ENCODE measurements at regions not wholly inside any gene's neighbourhood (a gene's known extent, or its start where the extent isn't known, plus 50 kb on each side); places are given as distances from the start of the nearest gene placed in this dataset.

DNA sequence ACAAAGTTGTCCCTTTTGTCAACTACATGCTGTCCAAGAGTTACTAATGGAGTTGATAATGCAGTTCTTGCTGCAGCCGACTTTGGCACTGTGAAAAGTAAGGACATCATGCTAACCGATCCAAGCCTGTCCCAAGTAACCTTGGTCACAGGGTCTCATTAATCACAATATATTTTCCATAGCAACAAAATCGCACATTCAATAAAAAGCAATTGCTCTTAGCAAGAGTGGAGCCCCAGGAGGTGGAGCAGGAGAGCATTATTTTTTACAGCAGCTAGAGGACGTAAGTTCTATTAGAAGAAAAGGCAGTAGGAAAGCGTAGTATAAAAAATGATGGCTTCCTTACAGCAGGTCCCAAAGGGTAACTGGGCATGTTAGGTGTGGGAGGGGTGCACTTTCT, 570.3 kb downstream of the EBF1 start:
- Histone ChIP-seq H3K27me3 (ENCODE audit: control insufficient read depth, insufficient read depth, low read length, poor library complexity, severe bottlenecking) (no peaks in the 10 kb centered on the region), H3K4me1 (ENCODE audit: control insufficient read depth, insufficient read depth, low read length) (peaks cover 9% of the 10 kb centered on the region), H3K36me3 (ENCODE audit: control insufficient read depth, insufficient read depth, low read length) (no peaks in the 10 kb centered on the region), H3K4me3 (ENCODE audit: insufficient read depth, low read depth, low read length) (no peak overlapping the region), H3K27ac (ENCODE audit: insufficient read depth, low read depth, low read length, poor library complexity, severe bottlenecking) (no peak overlapping the region), H3K9me3 (ENCODE audit: control insufficient read depth, low read length) (no peaks in the 10 kb centered on the region)
- WGBS, 2 experiments: 86 to 96% methylated on average over 5 of the region's 5 CpGs

GRCh38 chr5:158525663-158526062, 574.1 kb downstream of the EBF1 start:
- Histone ChIP-seq H3K27me3 (ENCODE audit: control insufficient read depth, insufficient read depth, low read length, poor library complexity, severe bottlenecking) (no peaks in the 10 kb centered on the region), H3K4me3 (ENCODE audit: insufficient read depth, low read depth, low read length) (no peak overlapping the region), H3K4me1 (ENCODE audit: control insufficient read depth, insufficient read depth, low read length) (no peaks in the 10 kb centered on the region), H3K9me3 (ENCODE audit: control insufficient read depth, low read length) (no peaks in the 10 kb centered on the region), H3K36me3 (ENCODE audit: control insufficient read depth, insufficient read depth, low read length) (no peaks in the 10 kb centered on the region), H3K27ac (ENCODE audit: insufficient read depth, low read depth, low read length, poor library complexity, severe bottlenecking) (no peak overlapping the region)
- WGBS, 2 experiments: 96 to 98% methylated on average over 3 to 4 of the region's 4 CpGs

DNA sequence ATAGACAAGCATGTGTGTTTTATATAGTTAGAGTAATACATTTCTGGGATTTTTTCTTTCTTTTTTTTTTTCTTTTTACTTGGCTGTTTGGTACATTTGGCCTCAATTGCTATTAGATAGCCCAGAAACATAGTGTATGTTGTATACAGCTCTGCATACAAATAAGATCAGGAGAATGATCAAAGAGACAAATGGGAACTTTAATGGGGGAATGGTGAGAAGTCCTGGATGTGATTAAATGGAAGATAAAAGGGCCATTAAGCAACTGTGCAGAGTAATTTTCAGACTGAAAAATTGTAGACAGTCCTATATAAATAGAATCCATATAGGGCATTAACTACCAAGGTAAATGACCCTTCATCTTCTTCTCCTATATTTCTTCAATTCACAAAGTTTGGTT, 575.6 kb downstream of the EBF1 start:
- Histone ChIP-seq H3K4me3 (ENCODE audit: insufficient read depth, low read depth, low read length) (no peak overlapping the region), H3K27me3 (ENCODE audit: control insufficient read depth, insufficient read depth, low read length, poor library complexity, severe bottlenecking) (no peaks in the 10 kb centered on the region), H3K36me3 (ENCODE audit: control insufficient read depth, insufficient read depth, low read length) (no peaks in the 10 kb centered on the region), H3K9me3 (ENCODE audit: control insufficient read depth, low read length) (no peaks in the 10 kb centered on the region), H3K4me1 (ENCODE audit: control insufficient read depth, insufficient read depth, low read length) (no peaks in the 10 kb centered on the region), H3K27ac (ENCODE audit: insufficient read depth, low read depth, low read length, poor library complexity, severe bottlenecking) (no peak overlapping the region)

DNA sequence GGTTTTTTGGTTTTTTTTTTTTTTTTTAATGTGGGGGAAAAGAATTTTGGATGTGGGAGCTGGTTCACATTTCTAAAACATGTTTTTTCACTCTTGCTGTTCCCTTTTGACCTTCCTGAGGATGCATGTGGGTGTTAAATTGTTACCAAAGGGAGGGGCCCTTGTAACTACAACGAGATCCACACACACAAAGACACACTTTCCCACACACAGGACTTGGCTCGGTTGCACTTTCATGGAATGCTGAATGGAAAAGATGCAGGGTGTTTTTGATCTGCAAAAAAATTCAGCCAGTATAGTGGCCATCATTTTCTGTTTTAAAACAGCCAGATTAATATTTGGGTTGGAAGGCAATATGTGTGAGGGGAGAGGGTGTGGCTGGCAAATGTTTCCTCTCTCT, 576.9 kb downstream of the EBF1 start:
- Histone ChIP-seq H3K36me3 (ENCODE audit: control insufficient read depth, insufficient read depth, low read length) (no peaks in the 10 kb centered on the region), H3K4me1 (ENCODE audit: control insufficient read depth, insufficient read depth, low read length) (no peaks in the 10 kb centered on the region), H3K27me3 (ENCODE audit: control insufficient read depth, insufficient read depth, low read length, poor library complexity, severe bottlenecking) (no peaks in the 10 kb centered on the region), H3K9me3 (ENCODE audit: control insufficient read depth, low read length) (no peaks in the 10 kb centered on the region), H3K27ac (ENCODE audit: insufficient read depth, low read depth, low read length, poor library complexity, severe bottlenecking) (no peak overlapping the region), H3K4me3 (ENCODE audit: insufficient read depth, low read depth, low read length) (no peak overlapping the region)
- 71 to 100% methylated on average over 1 of the region's 2 CpGs for WGBS, 2 experiments

GRCh38 chr5:158521995-158522394, 577.7 kb downstream of the EBF1 start:
- no peaks in the 10 kb centered on the region for H3K36me3 ChIP-seq (ENCODE audit: control insufficient read depth, insufficient read depth, low read length)
- H3K4me1 ChIP-seq (ENCODE audit: control insufficient read depth, insufficient read depth, low read length): no peaks in the 10 kb centered on the region
- no peaks in the 10 kb centered on the region for H3K9me3 ChIP-seq (ENCODE audit: control insufficient read depth, low read length)
- no peak overlapping the region for H3K27ac ChIP-seq (ENCODE audit: insufficient read depth, low read depth, low read length, poor library complexity, severe bottlenecking)
- H3K27me3 ChIP-seq (ENCODE audit: control insufficient read depth, insufficient read depth, low read length, poor library complexity, severe bottlenecking): no peaks in the 10 kb centered on the region
- 97% methylated on average over 3 of the region's 3 CpGs for WGBS, 2 experiments
- no peak overlapping the region for H3K4me3 ChIP-seq (ENCODE audit: insufficient read depth, low read depth, low read length)

- Histone ChIP-seq H3K4me1 (ENCODE audit: control insufficient read depth, insufficient read depth, low read length) (no peaks in the 10 kb centered on the region), H3K27ac (ENCODE audit: insufficient read depth, low read depth, low read length, poor library complexity, severe bottlenecking) (no peak overlapping the region), H3K36me3 (ENCODE audit: control insufficient read depth, insufficient read depth, low read length) (no peaks in the 10 kb centered on the region), H3K9me3 (ENCODE audit: control insufficient read depth, low read length) (no peaks in the 10 kb centered on the region), H3K27me3 (ENCODE audit: control insufficient read depth, insufficient read depth, low read length, poor library complexity, severe bottlenecking) (no peaks in the 10 kb centered on the region), H3K4me3 (ENCODE audit: insufficient read depth, low read depth, low read length) (no peak overlapping the region)
- 86 to 92% methylated on average over 2 to 3 of the region's 3 CpGs for WGBS, 2 experiments
These were observed 580.2 kb downstream of the EBF1 start for GRCh38 chr5:158519433-158520021.

DNA sequence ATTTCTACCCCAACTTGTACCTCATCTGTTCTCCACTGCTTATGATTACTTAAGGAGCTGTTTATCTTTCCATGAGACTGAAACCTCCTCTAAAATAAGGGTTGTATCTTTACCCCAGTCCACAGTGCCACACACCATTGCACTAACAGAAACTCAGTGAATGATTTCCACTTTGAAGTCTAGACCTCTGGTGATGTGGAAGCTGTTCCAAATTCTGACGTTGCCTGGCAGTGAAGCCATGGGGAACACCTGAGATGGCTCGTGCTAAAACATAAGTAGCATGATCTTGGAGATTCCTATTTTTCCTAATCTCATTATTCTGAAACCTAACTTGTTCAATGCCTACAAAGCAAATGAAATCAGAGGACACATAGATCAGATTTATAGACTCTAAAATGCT, 583.2 kb downstream of the EBF1 start:
- Histone ChIP-seq H3K27ac (ENCODE audit: insufficient read depth, low read depth, low read length, poor library complexity, severe bottlenecking) (no peak overlapping the region), H3K4me1 (ENCODE audit: control insufficient read depth, insufficient read depth, low read length) (no peaks in the 10 kb centered on the region)
- WGBS, 2 experiments: 90 to 97% methylated on average over 2 of the region's 2 CpGs

GRCh38 chr5:158514986-158515359, 584.7 kb downstream of the EBF1 start:
- H3K4me3 ChIP-seq (ENCODE audit: insufficient read depth, low read depth, low read length): no peak overlapping the region
- H3K27me3 ChIP-seq (ENCODE audit: control insufficient read depth, insufficient read depth, low read length, poor library complexity, severe bottlenecking): no peaks in the 10 kb centered on the region
- H3K36me3 ChIP-seq (ENCODE audit: control insufficient read depth, insufficient read depth, low read length): no peaks in the 10 kb centered on the region
- no peak overlapping the region for H3K27ac ChIP-seq (ENCODE audit: insufficient read depth, low read depth, low read length, poor library complexity, severe bottlenecking)
- H3K9me3 ChIP-seq (ENCODE audit: control insufficient read depth, low read length): no peaks in the 10 kb centered on the region
- WGBS, 2 experiments: 89 to 92% methylated on average over 3 of the region's 3 CpGs
- H3K4me1 ChIP-seq (ENCODE audit: control insufficient read depth, insufficient read depth, low read length): no peaks in the 10 kb centered on the region

More for the DNA sequence above, 583.2 kb downstream of the EBF1 start:
- Histone ChIP-seq H3K9me3 (ENCODE audit: control insufficient read depth, low read length) (no peaks in the 10 kb centered on the region), H3K36me3 (ENCODE audit: control insufficient read depth, insufficient read depth, low read length) (no peaks in the 10 kb centered on the region), H3K27me3 (ENCODE audit: control insufficient read depth, insufficient read depth, low read length, poor library complexity, severe bottlenecking) (no peaks in the 10 kb centered on the region), H3K4me3 (ENCODE audit: insufficient read depth, low read depth, low read length) (no peak overlapping the region)

DNA sequence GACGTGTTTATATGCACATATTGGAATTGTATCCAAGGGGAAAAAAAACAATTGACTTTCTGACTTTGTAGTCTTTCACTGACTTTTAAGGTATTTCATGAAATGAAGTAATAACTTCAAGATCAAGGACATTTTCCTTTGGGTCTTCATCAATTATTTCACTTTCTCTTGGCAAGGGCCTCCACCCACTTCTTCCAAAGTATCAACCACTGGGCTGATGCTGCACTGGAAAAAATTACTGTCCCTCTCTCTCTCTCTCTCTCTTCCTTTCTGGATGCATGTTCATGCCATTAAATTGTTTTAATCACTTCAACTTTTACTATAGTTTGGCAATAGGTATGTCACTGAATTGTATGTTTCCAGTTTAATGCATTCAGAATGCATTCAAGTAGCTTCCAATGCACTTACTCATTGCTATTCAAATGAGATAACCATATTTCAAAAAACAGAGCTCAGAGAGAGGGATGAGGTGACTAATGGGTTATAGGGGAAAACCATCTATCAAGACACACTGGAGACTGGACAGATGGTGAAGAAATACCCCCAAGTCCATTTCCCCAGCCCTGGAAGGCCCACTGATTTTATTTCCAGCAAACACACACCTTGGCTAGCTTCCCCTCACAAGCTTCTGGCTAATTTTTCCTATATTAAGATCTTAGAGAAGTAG, 585.3 kb downstream of the EBF1 start:
- Histone ChIP-seq H3K9me3 (ENCODE audit: control insufficient read depth, low read length) (no peaks in the 10 kb centered on the region), H3K27ac (ENCODE audit: insufficient read depth, low read depth, low read length, poor library complexity, severe bottlenecking) (no peak overlapping the region), H3K27me3 (ENCODE audit: control insufficient read depth, insufficient read depth, low read length, poor library complexity, severe bottlenecking) (no peaks in the 10 kb centered on the region), H3K36me3 (ENCODE audit: control insufficient read depth, insufficient read depth, low read length) (no peaks in the 10 kb centered on the region), H3K4me3 (ENCODE audit: insufficient read depth, low read depth, low read length) (no peak overlapping the region), H3K4me1 (ENCODE audit: control insufficient read depth, insufficient read depth, low read length) (no peaks in the 10 kb centered on the region)
- 95 to 100% methylated on average over 1 of the region's 1 CpG for WGBS, 2 experiments

DNA sequence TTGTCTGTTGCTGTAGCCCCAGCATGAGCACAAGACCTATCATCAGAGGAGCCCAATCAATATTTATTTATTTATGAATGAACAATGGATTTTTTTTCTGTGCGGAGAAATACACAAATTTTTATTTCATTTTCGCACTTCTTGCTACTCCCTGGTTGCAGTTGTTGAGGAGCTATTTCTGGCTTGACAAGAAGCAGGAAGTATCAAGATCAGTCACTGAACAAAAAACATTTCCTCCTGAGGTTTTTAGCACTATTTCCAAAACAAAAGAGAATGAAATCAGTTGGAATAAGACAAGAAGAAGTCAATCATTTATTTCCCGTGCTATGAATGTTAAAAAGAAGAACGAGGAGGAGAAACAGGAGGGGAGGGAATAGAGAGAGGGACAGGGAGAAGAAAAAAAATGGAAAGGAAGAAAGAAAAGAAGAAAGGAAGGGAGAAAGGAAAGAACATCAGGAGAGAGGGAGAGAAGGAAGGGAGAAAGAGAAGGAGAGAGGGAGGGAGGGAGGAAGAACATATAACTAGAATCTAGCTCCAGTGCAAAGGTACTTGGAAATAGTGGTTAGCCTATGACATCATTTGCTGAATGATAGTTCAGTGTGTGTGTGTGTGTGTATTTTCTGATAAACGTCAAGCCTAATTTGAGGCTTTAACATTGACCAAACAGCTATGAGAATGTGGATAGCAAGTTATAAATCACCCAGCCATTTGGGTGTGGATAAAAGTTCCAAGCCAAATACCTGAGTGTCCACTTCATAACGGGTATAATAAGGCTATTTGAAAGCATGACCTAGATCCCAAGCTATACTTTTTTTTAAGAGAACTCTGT, 586.0 kb downstream of the EBF1 start:
- Histone ChIP-seq H3K36me3 (ENCODE audit: control insufficient read depth, insufficient read depth, low read length) (no peaks in the 10 kb centered on the region), H3K9me3 (ENCODE audit: control insufficient read depth, low read length) (no peaks in the 10 kb centered on the region), H3K4me1 (ENCODE audit: control insufficient read depth, insufficient read depth, low read length) (no peaks in the 10 kb centered on the region), H3K27me3 (ENCODE audit: control insufficient read depth, insufficient read depth, low read length, poor library complexity, severe bottlenecking) (no peaks in the 10 kb centered on the region), H3K4me3 (ENCODE audit: insufficient read depth, low read depth, low read length) (no peak overlapping the region), H3K27ac (ENCODE audit: insufficient read depth, low read depth, low read length, poor library complexity, severe bottlenecking) (no peak overlapping the region)
- WGBS, 2 experiments: 82 to 92% methylated on average over 5 to 6 of the region's 6 CpGs

All from ectodermal cell (in vitro differentiated cells).